Activated T-cell treated with anti-CD3 and anti-CD28 coated beads for 4 hours (primary cell): ENCODE measurements at regions not wholly inside any gene's neighbourhood (a gene's known extent, or its start where the extent isn't known, plus 50 kb on each side); places are given as distances from the start of the nearest gene placed in this dataset.

ENCODE experiments used
- DNase-seq: peaks from one replicate; pipeline ENCODE4 v3.0.0-alpha.2; 2020

GRCh38 chr22:22396741-22397291, 111.7 kb downstream of the ZNF280B start:
- DNase-seq: no peak

GRCh38 chr22:22397292-22397870, 111.2 kb downstream of the ZNF280B start:
- DNase-seq: no peak

- no peak for DNase-seq
Observed at GRCh38 chr22:22397875-22398524, 110.5 kb downstream of the ZNF280B start.

GRCh38 chr22:22398530-22399327, 109.8 kb downstream of the ZNF280B start:
- DNase-seq: no peak

- DNase-seq: no peak
Observed at GRCh38 chr22:22400099-22400498, 108.4 kb downstream of the ZNF280B start.

- no peak for DNase-seq
Observed at GRCh38 chr22:22400964-22401363, 107.6 kb downstream of the ZNF280B start.

GRCh38 chr22:22401381-22401780, 107.2 kb downstream of the ZNF280B start:
- DNase-seq: no peak

GRCh38 chr22:22403306-22403705, 105.2 kb downstream of the ZNF280B start:
- no peak for DNase-seq

GRCh38 chr22:22403771-22404170, 104.8 kb downstream of the ZNF280B start:
- DNase-seq: no peak

- DNase-seq: no peak
Observed at GRCh38 chr22:22404598-22405284, 103.8 kb downstream of the ZNF280B start.

GRCh38 chr22:22406445-22407027, 102.0 kb downstream of the ZNF280B start:
- no peak for DNase-seq

- no peak for DNase-seq
Observed at GRCh38 chr22:22407061-22407460, 101.5 kb downstream of the ZNF280B start.

- no peak for DNase-seq
Observed at GRCh38 chr22:22408269-22408668, 100.3 kb downstream of the ZNF280B start.

GRCh38 chr22:22408731-22409696, 99.5 kb downstream of the ZNF280B start:
- DNase-seq: no peak

GRCh38 chr22:22410121-22410520, 98.4 kb downstream of the ZNF280B start:
- no peak for DNase-seq

GRCh38 chr22:22410677-22411076, 97.9 kb downstream of the ZNF280B start:
- DNase-seq: no peak

- no peak for DNase-seq
Observed at GRCh38 chr22:22414266-22414665, 94.3 kb downstream of the ZNF280B start.

- no peak for DNase-seq
Observed at GRCh38 chr22:22417495-22418162, 90.9 kb downstream of the ZNF280B start.

- DNase-seq: no peak
Observed at GRCh38 chr22:22418163-22418549, 90.4 kb downstream of the ZNF280B start.

GRCh38 chr22:22418957-22419356, 89.6 kb downstream of the ZNF280B start:
- no peak for DNase-seq

GRCh38 chr22:22420580-22420979, 88.0 kb downstream of the ZNF280B start:
- no peak for DNase-seq
